Mucosa of descending colon (tissue), 3 donors: ENCODE measurements at regions not wholly inside any gene's neighbourhood (a gene's known extent, or its start where the extent isn't known, plus 50 kb on each side); places are given as distances from the start of the nearest gene placed in this dataset.

Source experiments
- ATAC-seq: fragments of 200-7000 bp; cut with Tn5 transposase; one replicate; pipeline ENCODE4 v1.9.1; 2020; ENCODE audit warnings: mild to moderate bottlenecking, moderate library complexity
- DNase-seq, 3 donors: peaks; one replicate each; pipeline ENCODE4 v3.0.0-alpha.2; 2020
- H3K36me3 ChIP-seq: fragments of 200-600 bp; one replicate; pipeline ENCODE4 v1.8.0; 2021; ENCODE audit warnings: low read depth, mild to moderate bottlenecking
- H3K4me1 ChIP-seq: fragments of 200-600 bp; one replicate; pipeline ENCODE4 v1.8.0; 2021; ENCODE audit warnings: low read depth, mild to moderate bottlenecking
- H3K4me3 ChIP-seq: fragments of 200-600 bp; one replicate; pipeline ENCODE4 v1.8.0; 2021; ENCODE audit warnings: mild to moderate bottlenecking
- H3K9me3 ChIP-seq: fragments of 200-600 bp; one replicate; pipeline ENCODE4 v1.8.0; 2021; ENCODE audit warnings: mild to moderate bottlenecking
- intact Hi-C, 2 donors: fragments of 100-400 bp; cut with DNase I in 1 of 2; cut with micrococcal nuclease in 1 of 2; formaldehyde crosslinking; loops; one replicate each; pipeline versions ENCODE4 v1.11.0 to v1.11.1; 2022; cut with DNase I, micrococcal nuclease
- TF ChIP-seq, protein P1 (sequence below): fragments of 200-600 bp; IDR thresholded peaks from one replicate; pipeline ENCODE4 v1.8.0; 2022; ENCODE audit warnings: antibody characterized with exemption, mild to moderate bottlenecking
- donor health status: DM: no; HTN: no; CAD: no; lungs with moderate emphysema.
- donor health status: DM: no; HTN: no; CAD: no.
- donor health status: DM: no; HTN: yes; CAD: no.

DNA sequence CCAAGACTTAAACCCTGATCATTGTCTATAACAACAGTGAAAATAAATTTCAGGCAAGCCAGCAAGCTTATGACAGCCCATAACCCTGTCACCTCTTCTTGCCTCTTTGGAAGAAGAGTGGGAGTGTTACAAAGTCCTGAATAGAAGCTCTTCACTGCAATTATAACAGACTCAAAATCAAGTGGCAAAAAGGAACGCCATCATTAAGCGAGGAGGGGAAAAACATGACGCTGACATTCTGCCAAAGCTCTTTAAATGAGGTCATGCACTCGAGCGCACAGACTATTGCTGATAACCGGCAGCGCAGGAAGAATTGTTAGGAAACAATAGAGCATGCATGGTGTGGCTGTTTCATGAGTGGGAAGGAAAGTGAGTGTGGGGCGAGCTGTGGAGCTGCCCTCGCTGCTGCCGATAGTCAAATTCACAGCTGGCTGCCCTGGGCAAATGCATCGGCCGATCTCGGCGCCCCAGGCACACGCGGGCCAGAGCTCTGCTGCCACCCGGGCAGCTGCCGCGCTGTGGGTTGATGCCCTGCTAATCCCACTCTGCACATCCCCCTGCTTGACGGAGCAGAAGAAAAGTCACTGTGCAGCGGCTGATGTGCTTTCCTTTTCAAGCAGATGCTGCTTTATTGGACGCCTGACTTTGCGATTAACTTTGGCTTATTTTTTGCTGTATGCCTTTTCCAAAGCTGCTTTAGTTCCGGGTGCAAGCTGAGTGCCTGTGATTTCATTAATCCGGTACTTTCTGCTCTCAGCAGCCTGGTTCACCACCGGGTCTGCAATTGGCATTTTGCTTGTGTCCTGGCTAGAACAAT is 102.4 kb upstream of the ST6GALNAC5 start:
- no peaks in the 10 kb centered on the region for H3K36me3 ChIP-seq
- ATAC-seq: no peak
- intact Hi-C loops: no loop called here
- DNase-seq: peak in 1 of 3 donors; percentile 20
- TF ChIP-seq, protein P1, sequence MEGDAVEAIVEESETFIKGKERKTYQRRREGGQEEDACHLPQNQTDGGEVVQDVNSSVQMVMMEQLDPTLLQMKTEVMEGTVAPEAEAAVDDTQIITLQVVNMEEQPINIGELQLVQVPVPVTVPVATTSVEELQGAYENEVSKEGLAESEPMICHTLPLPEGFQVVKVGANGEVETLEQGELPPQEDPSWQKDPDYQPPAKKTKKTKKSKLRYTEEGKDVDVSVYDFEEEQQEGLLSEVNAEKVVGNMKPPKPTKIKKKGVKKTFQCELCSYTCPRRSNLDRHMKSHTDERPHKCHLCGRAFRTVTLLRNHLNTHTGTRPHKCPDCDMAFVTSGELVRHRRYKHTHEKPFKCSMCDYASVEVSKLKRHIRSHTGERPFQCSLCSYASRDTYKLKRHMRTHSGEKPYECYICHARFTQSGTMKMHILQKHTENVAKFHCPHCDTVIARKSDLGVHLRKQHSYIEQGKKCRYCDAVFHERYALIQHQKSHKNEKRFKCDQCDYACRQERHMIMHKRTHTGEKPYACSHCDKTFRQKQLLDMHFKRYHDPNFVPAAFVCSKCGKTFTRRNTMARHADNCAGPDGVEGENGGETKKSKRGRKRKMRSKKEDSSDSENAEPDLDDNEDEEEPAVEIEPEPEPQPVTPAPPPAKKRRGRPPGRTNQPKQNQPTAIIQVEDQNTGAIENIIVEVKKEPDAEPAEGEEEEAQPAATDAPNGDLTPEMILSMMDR: no peak
- H3K4me3 ChIP-seq: no peak overlapping the region
- H3K9me3 ChIP-seq: no peaks in the 10 kb centered on the region
- no peaks in the 10 kb centered on the region for H3K4me1 ChIP-seq

- intact Hi-C loops: no loop called here
- Histone ChIP-seq H3K36me3 (no peaks in the 10 kb centered on the region), H3K4me1 (no peaks in the 10 kb centered on the region), H3K9me3 (no peaks in the 10 kb centered on the region), H3K4me3 (no peak overlapping the region)
- TF ChIP-seq, protein P1: no peak
- ATAC-seq (no peak), DNase-seq (no peak)
Observed at GRCh38 chr1:76766381-76766780, 100.9 kb upstream of the ST6GALNAC5 start.

- Histone ChIP-seq H3K36me3 (no peaks in the 10 kb centered on the region), H3K4me1 (no peaks in the 10 kb centered on the region), H3K4me3 (no peak overlapping the region), H3K9me3 (no peaks in the 10 kb centered on the region)
- intact Hi-C loops: no loop called here
- TF ChIP-seq, protein P1: no peak
- no peak for ATAC-seq
- DNase-seq: no peak
Observed at GRCh38 chr1:76769911-76770310, 97.4 kb upstream of the ST6GALNAC5 start.

- Histone ChIP-seq H3K4me1 (no peaks in the 10 kb centered on the region), H3K9me3 (no peaks in the 10 kb centered on the region), H3K4me3 (no peak overlapping the region), H3K36me3 (no peaks in the 10 kb centered on the region)
- TF ChIP-seq, protein P1: no peak
- intact Hi-C loops: no loop called here
- ATAC-seq (no peak), DNase-seq (no peak)
Observed at GRCh38 chr1:76770979-76771378, 96.3 kb upstream of the ST6GALNAC5 start.

DNA sequence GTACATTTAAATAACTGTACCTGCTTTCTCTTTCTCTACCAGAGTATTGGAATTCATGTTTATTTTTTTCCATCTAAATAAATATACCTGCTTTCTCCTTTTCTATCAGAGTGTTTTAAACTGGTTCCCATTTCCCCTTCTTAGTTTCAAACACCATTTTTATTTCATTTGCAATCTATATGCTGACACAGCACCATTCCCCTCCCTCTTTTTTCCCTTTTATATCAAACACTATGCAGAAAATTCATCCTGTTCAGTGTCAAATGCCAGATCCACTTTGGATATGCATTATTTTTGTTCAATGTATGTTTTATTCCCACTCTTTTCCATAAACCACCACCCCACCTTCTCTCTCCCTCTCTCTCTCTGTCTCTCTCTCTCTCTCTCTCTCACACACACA is 85.8 kb upstream of the ST6GALNAC5 start:
- Histone ChIP-seq H3K4me1 (no peaks in the 10 kb centered on the region), H3K4me3 (no peak overlapping the region), H3K9me3 (no peaks in the 10 kb centered on the region), H3K36me3 (no peaks in the 10 kb centered on the region)
- DNase-seq (no peak), ATAC-seq (no peak)
- TF ChIP-seq, protein P1: no peak
- intact Hi-C loops: no loop called here
